GM10248 (cell line): ENCODE measurements at regions not wholly inside any gene's neighbourhood (a gene's known extent, or its start where the extent isn't known, plus 50 kb on each side); places are given as distances from the start of the nearest gene placed in this dataset.

Source experiments
- CTCF ChIA-PET: fragments of 300-600 bp; sonication (Branson Sonifier 250); formaldehyde crosslinking; extraction: SDS; loops from one replicate; lab custom pipeline; 2021; ENCODE audit warnings: antibody characterized with exemption; lab: Yijun Ruan, JAX
- POLR2A ChIA-PET: fragments of 350-650 bp; sonication (Branson Sonifier 250); formaldehyde crosslinking; extraction: SDS; loops from one replicate; lab custom pipeline; 2020; ENCODE audit warnings: antibody characterized with exemption; lab: Yijun Ruan, JAX
- DNase-seq: peaks from one replicate; pipeline ENCODE4 v3.0.0; 2012; ENCODE audit errors: extremely low spot score
- TF ChIP-seq, protein P1 (sequence below): IDR thresholded peaks from 2 replicates; pipeline ENCODE4 v1.5.1; 2012; ENCODE audit warnings: mild to moderate bottlenecking, low read depth; ENCODE audit errors: extremely low read depth, missing control alignments, control extremely low read depth

- CTCF ChIA-PET: no interaction called here
Observed at GRCh38 chr6:14430218-14430617, 312.6 kb downstream of the CD83 start.

DNA sequence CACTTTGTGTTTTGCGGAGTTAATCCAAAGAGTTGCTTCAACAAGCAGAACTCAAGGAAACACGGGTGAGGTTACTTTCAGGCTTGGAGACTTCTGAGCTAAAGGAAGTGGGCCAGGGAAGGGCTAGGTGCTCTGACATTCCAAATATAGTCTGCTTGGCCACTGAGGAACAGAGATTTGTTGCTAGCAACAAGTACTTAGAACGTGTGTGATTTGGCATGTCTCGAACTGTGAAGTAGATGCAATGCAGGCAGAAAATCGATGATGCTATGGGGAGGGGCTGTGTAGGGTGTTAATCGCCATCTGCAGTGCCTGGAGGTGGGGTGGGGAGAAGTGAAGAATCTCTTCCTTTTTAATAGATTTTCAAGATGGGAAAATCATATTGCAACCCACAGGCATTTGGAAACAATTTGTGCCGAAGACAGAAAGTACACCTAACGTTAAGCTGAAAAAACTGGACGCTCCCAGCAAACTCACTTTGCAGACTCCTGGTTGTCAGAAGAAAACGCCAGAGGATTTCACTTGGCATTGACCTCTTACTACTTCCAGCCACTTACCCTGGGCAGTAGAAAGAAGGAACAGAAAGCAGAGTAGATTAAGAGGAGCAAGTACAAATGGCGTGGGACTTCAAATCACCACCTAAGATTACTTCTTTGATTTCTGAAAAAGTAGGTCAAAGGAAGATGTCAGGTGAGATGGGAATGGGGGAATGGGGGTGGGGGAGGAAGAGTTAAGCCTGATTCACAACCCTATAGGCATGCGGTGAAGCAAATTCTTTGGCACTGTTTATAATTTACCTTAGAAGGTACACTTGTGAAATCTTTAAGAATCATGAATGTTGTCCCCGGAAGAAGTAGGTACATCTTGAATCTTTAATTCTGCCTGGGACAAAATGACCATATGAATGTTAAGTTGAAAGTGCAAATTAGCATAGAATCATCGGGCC, 314.1 kb downstream of the CD83 start:
- CTCF ChIA-PET: no interaction called here
- POLR2A ChIA-PET: no interaction called here
- TF ChIP-seq, protein P1, sequence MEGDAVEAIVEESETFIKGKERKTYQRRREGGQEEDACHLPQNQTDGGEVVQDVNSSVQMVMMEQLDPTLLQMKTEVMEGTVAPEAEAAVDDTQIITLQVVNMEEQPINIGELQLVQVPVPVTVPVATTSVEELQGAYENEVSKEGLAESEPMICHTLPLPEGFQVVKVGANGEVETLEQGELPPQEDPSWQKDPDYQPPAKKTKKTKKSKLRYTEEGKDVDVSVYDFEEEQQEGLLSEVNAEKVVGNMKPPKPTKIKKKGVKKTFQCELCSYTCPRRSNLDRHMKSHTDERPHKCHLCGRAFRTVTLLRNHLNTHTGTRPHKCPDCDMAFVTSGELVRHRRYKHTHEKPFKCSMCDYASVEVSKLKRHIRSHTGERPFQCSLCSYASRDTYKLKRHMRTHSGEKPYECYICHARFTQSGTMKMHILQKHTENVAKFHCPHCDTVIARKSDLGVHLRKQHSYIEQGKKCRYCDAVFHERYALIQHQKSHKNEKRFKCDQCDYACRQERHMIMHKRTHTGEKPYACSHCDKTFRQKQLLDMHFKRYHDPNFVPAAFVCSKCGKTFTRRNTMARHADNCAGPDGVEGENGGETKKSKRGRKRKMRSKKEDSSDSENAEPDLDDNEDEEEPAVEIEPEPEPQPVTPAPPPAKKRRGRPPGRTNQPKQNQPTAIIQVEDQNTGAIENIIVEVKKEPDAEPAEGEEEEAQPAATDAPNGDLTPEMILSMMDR: no peak
- DNase-seq: no peak

More at GRCh38 chr6:14430218-14430617, 312.6 kb downstream of the CD83 start:
- no peak for DNase-seq
- POLR2A ChIA-PET: no interaction called here
- TF ChIP-seq, protein P1: no peak

- POLR2A ChIA-PET: no interaction called here
- DNase-seq: no peak
- TF ChIP-seq, protein P1: no peak
- CTCF ChIA-PET: no interaction called here
Observed at GRCh38 chr6:14434916-14435690, 317.5 kb downstream of the CD83 start.

- ChIA-PET POLR2A (no interaction called here), CTCF (interaction anchor here (1.3 kb wide), 1 partner anchor 26 kb away, joined by 3 read pairs; no protein-coding TSS in a partner anchor)
- no peak for DNase-seq
- TF ChIP-seq, protein P1: no peak
Observed at GRCh38 chr6:14436592-14437132, 319.1 kb downstream of the CD83 start.

GRCh38 chr6:14439419-14439818, 321.8 kb downstream of the CD83 start:
- ChIA-PET CTCF (no interaction called here), POLR2A (no interaction called here)
- TF ChIP-seq, protein P1: no peak
- no peak for DNase-seq

GRCh38 chr6:14440215-14440910, 322.8 kb downstream of the CD83 start:
- ChIA-PET POLR2A (no interaction called here), CTCF (no interaction called here)
- DNase-seq: no peak
- TF ChIP-seq, protein P1: no peak
